SK-N-DZ (cell line): ENCODE measurements at regions not wholly inside any gene's neighbourhood (a gene's known extent, or its start where the extent isn't known, plus 50 kb on each side); places are given as distances from the start of the nearest gene placed in this dataset.
"Not testable (repeated sequence)": the region's sequence is repeated elsewhere in the genome, so short reads cannot be mapped to it uniquely, and the experiment has no call there.

Experiments
- DNase-seq: peaks from one replicate; pipeline ENCODE4 v3.0.0-alpha.2; 2015; ENCODE audit warnings: low spot score

GRCh38 chr20:52312132-52312729, 120.7 kb upstream of the ZFP64 start:
- DNase-seq = peak; percentile 80

GRCh38 chr20:52311209-52311794, 119.7 kb upstream of the ZFP64 start:
- no peak for DNase-seq

GRCh38 chr20:52309181-52309580, 117.6 kb upstream of the ZFP64 start:
- no peak for DNase-seq

GRCh38 chr20:52306477-52306876, 114.9 kb upstream of the ZFP64 start:
- DNase-seq = no peak

- no peak for DNase-seq
Observed at GRCh38 chr20:52305858-52306257, 114.3 kb upstream of the ZFP64 start.

- no peak for DNase-seq
Observed at GRCh38 chr20:52305024-52305645, 113.6 kb upstream of the ZFP64 start.

GRCh38 chr20:52303281-52303950, 111.8 kb upstream of the ZFP64 start:
- no peak for DNase-seq

- DNase-seq = no peak
Observed at GRCh38 chr20:52302736-52303135, 111.2 kb upstream of the ZFP64 start.

- not testable (repeated sequence) for DNase-seq
Observed at GRCh38 chr20:52302051-52302450, 110.5 kb upstream of the ZFP64 start.

- no peak for DNase-seq
Observed at GRCh38 chr20:52295556-52295955, 104.0 kb upstream of the ZFP64 start.

GRCh38 chr20:52294106-52294628, 102.6 kb upstream of the ZFP64 start:
- DNase-seq = no peak

GRCh38 chr20:52291109-52291508, 99.5 kb upstream of the ZFP64 start:
- peak; percentile 30 for DNase-seq

- no peak for DNase-seq
Observed at GRCh38 chr20:52290569-52290968, 99.0 kb upstream of the ZFP64 start.

GRCh38 chr20:52289956-52290565, 98.5 kb upstream of the ZFP64 start:
- DNase-seq = no peak

GRCh38 chr20:52280407-52280806, 88.8 kb upstream of the ZFP64 start:
- no peak for DNase-seq

GRCh38 chr20:52279706-52280105, 88.1 kb upstream of the ZFP64 start:
- DNase-seq = no peak

GRCh38 chr20:52275181-52275691, 83.7 kb upstream of the ZFP64 start:
- no peak for DNase-seq

GRCh38 chr20:52270696-52271095, 79.1 kb upstream of the ZFP64 start:
- no peak for DNase-seq

- no peak for DNase-seq
Observed at GRCh38 chr20:52270001-52270606, 78.5 kb upstream of the ZFP64 start.

- no peak for DNase-seq
Observed at GRCh38 chr20:52269321-52269720, 77.7 kb upstream of the ZFP64 start.

GRCh38 chr20:52268184-52268749, 76.7 kb upstream of the ZFP64 start:
- no peak for DNase-seq
